Right lobe of liver (tissue), 6 donors: ENCODE measurements at regions not wholly inside any gene's neighbourhood (a gene's known extent, or its start where the extent isn't known, plus 50 kb on each side); places are given as distances from the start of the nearest gene placed in this dataset.

Experiments
- ATAC-seq, 4 donors: fragments of 200-7000 bp; cut with Tn5 transposase; one replicate each; pipeline ENCODE4 v1.9.1; 2020; ENCODE audit warnings: mild to moderate bottlenecking in 4 of 4, moderate library complexity in 4 of 4
- DNase-seq, 3 donors: peaks; one replicate each; pipeline ENCODE4 v3.0.0-alpha.2; 2020
- H3K27ac ChIP-seq, 3 donors: fragments of 200-600 bp; one replicate each; pipeline ENCODE4 v1.8.0; 2022
- H3K27me3 ChIP-seq, 2 donors: fragments of 200-600 bp; one replicate each; pipeline ENCODE4 v1.8.0; 2022
- H3K36me3 ChIP-seq, 4 donors: fragments of 200-600 bp; sonication (generic) in 1 of 4; one replicate each; pipeline versions ENCODE4 v1.5.1 to v1.8.0; 2017 to 2022; ENCODE audit warnings: control low read depth in 1 of 4
- H3K4me1 ChIP-seq, 4 donors: fragments of 200-600 bp; sonication (generic) in 1 of 4; one replicate each; pipeline versions ENCODE4 v1.5.1 to v1.8.0; 2017 to 2022; ENCODE audit warnings: control low read depth in 1 of 4
- H3K4me3 ChIP-seq, 3 donors: fragments of 200-600 bp; one replicate each; pipeline ENCODE4 v1.8.0; 2022
- H3K9me3 ChIP-seq, 4 donors: fragments of 200-600 bp; sonication (generic) in 1 of 4; one replicate each; pipeline versions ENCODE4 v1.5.1 to v1.8.0; 2017 to 2022; ENCODE audit warnings: control low read depth in 1 of 4
- CTCF ChIP-seq, 4 donors: fragments of 200-600 bp in 3 of 4; fragments of 450-650 bp in 1 of 4; IDR thresholded peaks; one replicate each; pipeline versions ENCODE4 v1.5.1 to v1.8.0; 2016 to 2022; ENCODE audit warnings: antibody characterized with exemption in 4 of 4, mild to moderate bottlenecking in 2 of 4
- POLR2A ChIP-seq: fragments of 450-650 bp; IDR thresholded peaks from one replicate; pipeline ENCODE4 v1.6.1; 2017; ENCODE audit warnings: antibody characterized with exemption, mild to moderate bottlenecking
- WGBS: methylation state at CpG from one replicate; pipeline ENCODE4 v1.1.6; 2018; ENCODE audit warnings: low coverage, low lambda C conversion rate; ENCODE audit not compliant: insufficient coverage; ENCODE audit errors: missing lambda C conversion rate; 5-methylcytosine and 5-hydroxymethylcytosine counted together
- intact Hi-C, 2 donors: fragments of 100-400 bp; cut with DNase I; formaldehyde crosslinking; loops; one replicate each; pipeline versions ENCODE4 v1.11.2 to v1.14.1; 2022
- small RNA-seq, 2 experiments: library from RNA; depleted of rRNA; stranded (forward); fragments of <200 nt; gene quantifications; one replicate each; pipeline ENCODE3, GENCODE V24; 2016
- donor health status: DM: no; HTN: yes; CAD: no.
- donor health status: DM: no; HTN: no; CAD: no.
- donor health status: DM: no; HTN: no; CAD: no.
- donor health status: DM: no; HTN: yes; CAD: no.
- donor health status: DM: no; HTN: yes; CAD: no.

- no peak for ATAC-seq
- no peak overlapping the region for H3K4me3 ChIP-seq
- TF ChIP-seq CTCF (IDR thresholded peaks at IDR 0.05) (no peak), POLR2A (no peak)
- WGBS = 64% methylated on average over 4 of the region's 6 CpGs
- H3K27me3 ChIP-seq = no peaks in the 10 kb centered on the region
- intact Hi-C loops = no loop called here
- no peaks in the 10 kb centered on the region for H3K36me3 ChIP-seq
- H3K4me1 ChIP-seq = no peaks in the 10 kb centered on the region
- no peaks in the 10 kb centered on the region for H3K9me3 ChIP-seq
- H3K27ac ChIP-seq = no peak overlapping the region
- no peak for DNase-seq
Measured at GRCh38 chr3:73681610-73682009, 56.9 kb upstream of the PDZRN3 start.

GRCh38 chr3:73681198-73681597 lies 56.5 kb upstream of the PDZRN3 start:
- Histone ChIP-seq H3K4me3 (no peak overlapping the region), H3K36me3 (no peaks in the 10 kb centered on the region), H3K27ac (no peak overlapping the region), H3K4me1 (no peaks in the 10 kb centered on the region), H3K9me3 (no peaks in the 10 kb centered on the region), H3K27me3 (no peaks in the 10 kb centered on the region)
- DNase-seq (no peak), ATAC-seq (no peak)
- 79% methylated on average over 1 of the region's 1 CpG for WGBS
- TF ChIP-seq CTCF (IDR thresholded peaks at IDR 0.05) (no peak), POLR2A (no peak)
- intact Hi-C loops = no loop called here

GRCh38 chr3:73680391-73681095 lies 55.8 kb upstream of the PDZRN3 start:
- ATAC-seq (no peak), DNase-seq (no peak)
- no peaks in the 10 kb centered on the region for H3K4me1 ChIP-seq
- no peaks in the 10 kb centered on the region for H3K27me3 ChIP-seq
- no peak overlapping the region for H3K27ac ChIP-seq
- 67% methylated on average over 8 of the region's 8 CpGs for WGBS
- no peaks in the 10 kb centered on the region for H3K36me3 ChIP-seq
- TF ChIP-seq CTCF (IDR thresholded peaks at IDR 0.05) = no peak
- TF ChIP-seq POLR2A = no peak
- no peaks in the 10 kb centered on the region for H3K9me3 ChIP-seq
- H3K4me3 ChIP-seq = no peak overlapping the region
- intact Hi-C loops = no loop called here

GRCh38 chr3:73677336-73678024 lies 52.7 kb upstream of the PDZRN3 start:
- no peaks in the 10 kb centered on the region for H3K9me3 ChIP-seq
- no peak overlapping the region for H3K4me3 ChIP-seq
- no peaks in the 10 kb centered on the region for H3K4me1 ChIP-seq
- no peaks in the 10 kb centered on the region for H3K36me3 ChIP-seq
- no peak overlapping the region for H3K27ac ChIP-seq
- ATAC-seq = no peak
- DNase-seq = no peak
- 84% methylated on average over 7 of the region's 7 CpGs for WGBS
- no peaks in the 10 kb centered on the region for H3K27me3 ChIP-seq
- intact Hi-C loops = no loop called here
- TF ChIP-seq CTCF (IDR thresholded peaks at IDR 0.05) (no peak), POLR2A (no peak)

Small RNA genes lying in the stretch of these regions (small RNA-seq; reads per million reads assigned to genes)
- gene RF00017 = 0 reads per million in 2 experiments
